RWPE1 (cell line): ENCODE measurements at regions not wholly inside any gene's neighbourhood (a gene's known extent, or its start where the extent isn't known, plus 50 kb on each side); places are given as distances from the start of the nearest gene placed in this dataset.

ENCODE experiments used
- CTCF ChIA-PET: fragments of 350-600 bp; sonication (Branson Sonifier 250); formaldehyde crosslinking; extraction: SDS; loops from one replicate; lab custom pipeline; 2021; lab: Yijun Ruan, JAX
- POLR2A ChIA-PET: fragments of 400-600 bp; formaldehyde crosslinking; extraction: SDS; loops from one replicate; lab custom pipeline; 2020; ENCODE audit warnings: antibody characterized with exemption; ENCODE audit not compliant: low non-redundant PET; lab: Yijun Ruan, JAX
- DNase-seq: peaks from one replicate; pipeline ENCODE4 v3.0.0; 2012; ENCODE audit warnings: low spot score
- H3K27ac ChIP-seq: fragments of 450-650 bp; 2 replicates; pipeline ENCODE4 v1.5.1; 2017
- TF ChIP-seq, protein P1 (sequence below): fragments of 450-650 bp; conservative IDR thresholded peaks from 2 replicates; pipeline ENCODE4 v1.5.1; 2017; ENCODE audit warnings: low read depth, mild to moderate bottlenecking

DNA sequence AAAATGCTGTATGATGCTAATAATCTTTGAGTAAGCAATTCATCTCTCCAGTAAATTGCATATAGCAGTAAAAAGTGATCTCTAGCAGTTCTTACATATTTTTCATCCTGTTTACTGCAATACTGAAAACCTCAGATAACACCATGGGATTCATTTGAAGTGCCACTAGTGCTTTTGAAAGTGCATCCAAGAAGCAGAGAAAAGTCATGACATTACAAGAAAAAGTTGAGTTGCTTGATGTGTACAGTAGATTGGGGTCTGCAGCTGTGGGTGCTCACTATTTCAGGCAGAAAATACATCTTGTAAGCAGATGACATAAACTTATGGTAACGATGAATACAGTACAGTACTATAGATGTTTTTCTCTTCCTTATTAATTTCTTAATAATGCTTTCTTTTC is 1984.9 kb upstream of the LRRTM1 start:
- no peak for DNase-seq
- H3K27ac ChIP-seq = no peak overlapping the region
- CTCF ChIA-PET = no interaction called here
- POLR2A ChIA-PET = no interaction called here
- TF ChIP-seq, protein P1, sequence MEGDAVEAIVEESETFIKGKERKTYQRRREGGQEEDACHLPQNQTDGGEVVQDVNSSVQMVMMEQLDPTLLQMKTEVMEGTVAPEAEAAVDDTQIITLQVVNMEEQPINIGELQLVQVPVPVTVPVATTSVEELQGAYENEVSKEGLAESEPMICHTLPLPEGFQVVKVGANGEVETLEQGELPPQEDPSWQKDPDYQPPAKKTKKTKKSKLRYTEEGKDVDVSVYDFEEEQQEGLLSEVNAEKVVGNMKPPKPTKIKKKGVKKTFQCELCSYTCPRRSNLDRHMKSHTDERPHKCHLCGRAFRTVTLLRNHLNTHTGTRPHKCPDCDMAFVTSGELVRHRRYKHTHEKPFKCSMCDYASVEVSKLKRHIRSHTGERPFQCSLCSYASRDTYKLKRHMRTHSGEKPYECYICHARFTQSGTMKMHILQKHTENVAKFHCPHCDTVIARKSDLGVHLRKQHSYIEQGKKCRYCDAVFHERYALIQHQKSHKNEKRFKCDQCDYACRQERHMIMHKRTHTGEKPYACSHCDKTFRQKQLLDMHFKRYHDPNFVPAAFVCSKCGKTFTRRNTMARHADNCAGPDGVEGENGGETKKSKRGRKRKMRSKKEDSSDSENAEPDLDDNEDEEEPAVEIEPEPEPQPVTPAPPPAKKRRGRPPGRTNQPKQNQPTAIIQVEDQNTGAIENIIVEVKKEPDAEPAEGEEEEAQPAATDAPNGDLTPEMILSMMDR = no peak

DNA sequence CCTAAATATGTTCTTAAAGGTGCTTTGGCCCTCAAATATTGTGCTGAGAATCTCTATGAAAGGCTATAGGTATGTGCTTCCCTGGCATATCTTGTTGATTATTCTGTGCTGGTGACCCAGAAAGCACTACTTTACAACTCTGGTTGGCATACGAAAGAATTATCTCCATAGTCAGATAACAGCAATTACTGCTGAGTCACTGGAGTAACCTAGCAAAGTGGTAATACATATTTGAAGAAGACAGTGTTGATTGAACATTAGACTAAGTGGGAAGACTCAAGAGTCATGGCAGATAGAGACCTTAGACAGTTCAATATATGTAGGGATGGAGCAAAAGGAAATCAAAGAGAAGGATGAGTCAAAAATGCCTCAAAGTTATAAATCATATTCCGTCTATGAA is 1978.5 kb upstream of the LRRTM1 start:
- CTCF ChIA-PET = no interaction called here
- DNase-seq = no peak
- TF ChIP-seq, protein P1 = no peak
- H3K27ac ChIP-seq = no peak overlapping the region
- POLR2A ChIA-PET = no interaction called here

DNA sequence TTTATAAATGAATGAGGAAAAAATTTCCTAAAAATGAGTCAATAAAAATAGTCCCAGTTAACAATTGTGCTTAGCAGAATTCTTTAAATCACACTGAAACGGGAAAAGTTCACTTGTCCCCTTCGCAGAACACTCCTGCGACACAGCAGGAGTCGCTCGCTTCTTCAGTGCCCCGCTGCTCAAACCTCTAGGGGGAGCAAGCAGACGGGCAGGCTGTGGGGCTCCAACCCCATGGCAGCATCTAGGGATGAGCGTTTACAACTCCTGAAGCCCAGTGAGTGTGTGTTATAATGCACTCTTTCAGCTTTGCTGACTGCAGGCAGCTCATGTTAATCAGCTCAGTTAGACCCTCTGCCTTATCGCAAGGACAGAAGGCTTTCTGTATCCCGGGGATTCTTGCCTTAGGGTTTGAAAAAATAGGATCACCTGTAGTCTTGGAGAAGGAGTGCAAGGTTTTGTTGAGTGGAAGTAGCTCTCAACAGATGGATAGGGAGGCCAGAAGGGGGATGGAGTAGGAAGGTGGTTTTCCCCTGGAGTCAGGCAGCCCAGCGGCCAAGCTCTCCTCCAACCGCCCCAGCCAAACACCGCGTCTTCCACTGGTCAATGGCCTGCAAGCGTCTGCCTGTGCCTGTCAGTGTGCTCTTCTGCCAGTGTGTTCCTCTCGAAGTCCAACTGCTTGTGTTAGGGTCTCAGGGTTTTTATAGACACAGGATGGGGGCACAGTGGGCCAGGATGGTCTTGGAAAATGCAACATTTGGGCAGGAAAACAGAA is 1977.7 kb upstream of the LRRTM1 start:
- DNase-seq = no peak
- ChIA-PET CTCF (interaction anchor here (0.5 kb wide), 1 partner anchor 54 kb away, joined by 3 read pairs; no protein-coding TSS in a partner anchor), POLR2A (no interaction called here)
- TF ChIP-seq, protein P1 = no peak
- no peak overlapping the region for H3K27ac ChIP-seq

DNA sequence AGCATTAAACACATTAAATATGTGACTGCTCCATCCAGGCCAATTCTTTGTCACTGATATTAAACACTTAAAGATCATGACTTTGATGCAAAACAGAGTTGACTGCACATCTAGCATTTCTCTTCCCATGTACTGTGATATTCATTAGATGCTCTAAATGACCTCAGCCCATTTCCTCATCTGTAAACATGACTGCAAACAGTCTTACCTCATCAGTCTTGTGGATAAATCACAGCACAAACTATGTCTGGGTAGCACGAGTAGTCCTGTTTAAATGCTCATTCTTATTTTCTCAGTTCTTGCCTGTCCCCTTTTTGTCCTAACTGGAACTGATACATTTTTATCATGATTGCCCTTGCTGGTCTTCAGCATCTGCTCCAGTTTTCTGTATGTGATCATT is 1974.8 kb upstream of the LRRTM1 start:
- H3K27ac ChIP-seq = no peak overlapping the region
- DNase-seq = no peak
- TF ChIP-seq, protein P1 = no peak
- POLR2A ChIA-PET = no interaction called here
- CTCF ChIA-PET = no interaction called here

DNA sequence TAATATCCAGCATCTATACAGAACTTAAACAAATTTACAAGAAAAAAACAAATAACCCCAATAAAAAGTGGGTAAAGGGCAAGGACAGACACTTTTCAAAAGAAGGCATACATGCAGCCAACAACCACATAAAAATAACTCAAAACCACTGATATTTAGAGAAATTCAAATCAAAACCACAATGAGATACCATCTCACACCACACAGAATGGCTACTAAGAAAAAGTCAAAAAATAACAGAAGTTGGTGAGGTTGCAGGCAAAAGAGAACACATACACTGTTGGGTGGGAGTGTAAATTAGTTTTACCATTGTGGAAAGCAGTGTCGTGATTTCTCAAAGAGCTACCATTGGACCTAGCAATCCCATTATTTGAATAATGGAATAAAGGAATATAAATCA is 1973.9 kb upstream of the LRRTM1 start:
- no peak overlapping the region for H3K27ac ChIP-seq
- DNase-seq = no peak
- TF ChIP-seq, protein P1 = no peak
- ChIA-PET CTCF (no interaction called here), POLR2A (no interaction called here)

DNA sequence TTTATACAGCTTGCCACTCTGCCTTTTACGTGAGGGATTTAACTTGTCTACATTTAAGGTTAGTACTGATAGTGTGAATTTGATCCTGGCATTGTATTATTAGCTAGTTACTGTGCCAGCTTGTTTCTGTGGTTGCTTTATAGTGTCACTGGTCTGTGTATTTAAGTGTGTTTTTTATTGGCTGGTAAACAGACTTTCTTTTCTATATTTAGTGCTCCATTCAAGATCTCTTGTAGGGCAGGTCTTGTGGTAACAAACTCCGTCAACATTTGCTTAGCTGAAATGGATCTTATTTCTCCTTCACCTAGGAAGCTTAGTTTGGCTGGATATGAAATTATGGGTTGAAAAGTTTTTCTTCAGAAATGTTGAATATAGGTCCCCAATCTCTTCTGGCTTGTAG is 1971.0 kb upstream of the LRRTM1 start:
- CTCF ChIA-PET = no interaction called here
- no peak overlapping the region for H3K27ac ChIP-seq

More for the DNA sequence above, 1971.0 kb upstream of the LRRTM1 start:
- TF ChIP-seq, protein P1 = no peak
- POLR2A ChIA-PET = no interaction called here
- no peak for DNase-seq
